G401 (cell line): ENCODE measurements at regions not wholly inside any gene's neighbourhood (a gene's known extent, or its start where the extent isn't known, plus 50 kb on each side); places are given as distances from the start of the nearest gene placed in this dataset.
"Not testable (repeated sequence)": the region's sequence is repeated elsewhere in the genome, so short reads cannot be mapped to it uniquely, and the experiment has no call there.

Experiments
- DNase-seq: peaks from one replicate; pipeline ENCODE4 v3.0.0-alpha.2; 2015; ENCODE audit warnings: low spot score
- in situ Hi-C: cut with HindIII; loops from 2 replicates; pipeline ENCODE4 v1.10.0; 2016; ENCODE audit warnings: low sequenced_read_pairs, mixed read lengths

GRCh38 chr16:17921357-17921978, 415.1 kb downstream of the NPIPA8 start:
- in situ Hi-C loops = no loop called here
- DNase-seq = no peak

GRCh38 chr16:17917316-17918019, 419.1 kb downstream of the NPIPA8 start:
- DNase-seq = no peak
- in situ Hi-C loops = no loop called here

- in situ Hi-C loops = no loop called here
- DNase-seq = no peak
These were observed 420.7 kb downstream of the NPIPA8 start for GRCh38 chr16:17915791-17916190.

- in situ Hi-C loops = no loop called here
- DNase-seq = no peak
These were observed 422.4 kb downstream of the NPIPA8 start for GRCh38 chr16:17914168-17914567.

GRCh38 chr16:17911578-17911977, 425.0 kb downstream of the NPIPA8 start:
- DNase-seq, in situ Hi-C loops: not testable (repeated sequence)

- in situ Hi-C loops, DNase-seq: not testable (repeated sequence)
These were observed 429.9 kb downstream of the NPIPA8 start for GRCh38 chr16:17906626-17907025.

- no peak for DNase-seq
- in situ Hi-C loops = no loop called here
These were observed 430.5 kb upstream of the XYLT1 start for GRCh38 chr16:17901309-17901708.

GRCh38 chr16:17899141-17899540, 428.4 kb upstream of the XYLT1 start:
- DNase-seq = no peak
- in situ Hi-C loops = no loop called here

GRCh38 chr16:17887963-17888362, 417.2 kb upstream of the XYLT1 start:
- no peak for DNase-seq
- in situ Hi-C loops = no loop called here

- in situ Hi-C loops = no loop called here
- DNase-seq = no peak
These were observed 415.0 kb upstream of the XYLT1 start for GRCh38 chr16:17885659-17886207.

- no peak for DNase-seq
- in situ Hi-C loops = no loop called here
These were observed 407.1 kb upstream of the XYLT1 start for GRCh38 chr16:17877821-17878360.

GRCh38 chr16:17866996-17867395, 396.2 kb upstream of the XYLT1 start:
- DNase-seq = no peak
- in situ Hi-C loops = no loop called here

GRCh38 chr16:17861981-17862479, 391.3 kb upstream of the XYLT1 start:
- no peak for DNase-seq
- in situ Hi-C loops = no loop called here

GRCh38 chr16:17858061-17858460, 387.3 kb upstream of the XYLT1 start:
- in situ Hi-C loops = no loop called here
- DNase-seq = no peak

- DNase-seq = no peak
- in situ Hi-C loops = no loop called here
These were observed 383.2 kb upstream of the XYLT1 start for GRCh38 chr16:17853958-17854357.

GRCh38 chr16:17852977-17853702, 382.4 kb upstream of the XYLT1 start:
- in situ Hi-C loops = no loop called here
- DNase-seq = no peak

GRCh38 chr16:17850581-17851250, 380.0 kb upstream of the XYLT1 start:
- no peak for DNase-seq
- in situ Hi-C loops = no loop called here

- in situ Hi-C loops = no loop called here
These were observed 376.6 kb upstream of the XYLT1 start for GRCh38 chr16:17847234-17847795.

GRCh38 chr16:17846030-17846429, 375.3 kb upstream of the XYLT1 start:
- in situ Hi-C loops = no loop called here
- DNase-seq = no peak

More at GRCh38 chr16:17847234-17847795, 376.6 kb upstream of the XYLT1 start:
- no peak for DNase-seq
